ENCODE measurements at regions not wholly inside any gene's neighbourhood (a gene's known extent, or its start where the extent isn't known, plus 50 kb on each side); places are given as distances from the start of the nearest gene placed in this dataset.
"Not testable (repeated sequence)": the region's sequence is repeated elsewhere in the genome, so short reads cannot be mapped to it uniquely, and the experiment has no call there.

DNA sequence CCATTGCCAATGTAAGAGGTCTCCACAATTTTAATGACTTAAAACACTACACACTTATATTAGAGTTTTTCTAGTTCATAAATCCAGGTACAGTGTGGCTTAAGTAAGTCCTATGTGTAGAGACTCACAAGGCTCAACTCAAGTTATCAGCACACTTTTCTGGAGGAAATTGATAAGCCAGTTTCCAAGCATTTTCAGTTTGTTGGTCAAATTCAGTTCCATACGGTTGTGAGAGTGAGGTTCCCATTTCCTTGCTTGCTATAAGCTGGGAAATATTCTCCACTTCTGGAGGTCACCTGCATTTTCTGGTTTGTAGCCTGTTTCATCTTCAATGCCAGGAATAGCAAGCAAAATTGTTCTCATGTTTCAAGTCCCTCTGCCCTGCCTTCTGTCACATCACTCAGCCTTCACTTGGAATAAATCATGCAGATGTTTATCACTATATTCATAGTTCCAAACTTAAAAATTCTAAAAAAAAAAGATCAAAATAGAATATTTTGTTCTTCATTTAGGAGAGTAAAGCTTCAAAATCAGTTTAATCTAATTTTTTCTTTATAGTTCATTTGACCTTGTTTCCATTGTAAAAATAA is 1137.5 kb upstream of the INTU start:
- ATAC-seq = no peak
- WGBS, 3 donors = 39 to 46% (median 45%) methylated on average over 1 of the region's 1 CpG
- H3K27ac ChIP-seq = no peak overlapping the region
- DNase-seq = no peak
- H3K4me3 ChIP-seq = no peak overlapping the region
- H3K9me3 ChIP-seq = no peaks in the 10 kb centered on the region
- no peaks in the 10 kb centered on the region for H3K27me3 ChIP-seq (ENCODE audit: insufficient read depth in 3 of 3, low read length in 2 of 3)
- TF ChIP-seq, protein P1, sequence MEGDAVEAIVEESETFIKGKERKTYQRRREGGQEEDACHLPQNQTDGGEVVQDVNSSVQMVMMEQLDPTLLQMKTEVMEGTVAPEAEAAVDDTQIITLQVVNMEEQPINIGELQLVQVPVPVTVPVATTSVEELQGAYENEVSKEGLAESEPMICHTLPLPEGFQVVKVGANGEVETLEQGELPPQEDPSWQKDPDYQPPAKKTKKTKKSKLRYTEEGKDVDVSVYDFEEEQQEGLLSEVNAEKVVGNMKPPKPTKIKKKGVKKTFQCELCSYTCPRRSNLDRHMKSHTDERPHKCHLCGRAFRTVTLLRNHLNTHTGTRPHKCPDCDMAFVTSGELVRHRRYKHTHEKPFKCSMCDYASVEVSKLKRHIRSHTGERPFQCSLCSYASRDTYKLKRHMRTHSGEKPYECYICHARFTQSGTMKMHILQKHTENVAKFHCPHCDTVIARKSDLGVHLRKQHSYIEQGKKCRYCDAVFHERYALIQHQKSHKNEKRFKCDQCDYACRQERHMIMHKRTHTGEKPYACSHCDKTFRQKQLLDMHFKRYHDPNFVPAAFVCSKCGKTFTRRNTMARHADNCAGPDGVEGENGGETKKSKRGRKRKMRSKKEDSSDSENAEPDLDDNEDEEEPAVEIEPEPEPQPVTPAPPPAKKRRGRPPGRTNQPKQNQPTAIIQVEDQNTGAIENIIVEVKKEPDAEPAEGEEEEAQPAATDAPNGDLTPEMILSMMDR (IDR thresholded peaks at IDR 0.05) = no peak
- intact Hi-C loops (cut with DNase I) = no loop called here
- H3K4me1 ChIP-seq = no peaks in the 10 kb centered on the region
- H3K36me3 ChIP-seq (ENCODE audit: insufficient read depth in 1 of 2, low read depth in 1 of 2) = no peaks in the 10 kb centered on the region

DNA sequence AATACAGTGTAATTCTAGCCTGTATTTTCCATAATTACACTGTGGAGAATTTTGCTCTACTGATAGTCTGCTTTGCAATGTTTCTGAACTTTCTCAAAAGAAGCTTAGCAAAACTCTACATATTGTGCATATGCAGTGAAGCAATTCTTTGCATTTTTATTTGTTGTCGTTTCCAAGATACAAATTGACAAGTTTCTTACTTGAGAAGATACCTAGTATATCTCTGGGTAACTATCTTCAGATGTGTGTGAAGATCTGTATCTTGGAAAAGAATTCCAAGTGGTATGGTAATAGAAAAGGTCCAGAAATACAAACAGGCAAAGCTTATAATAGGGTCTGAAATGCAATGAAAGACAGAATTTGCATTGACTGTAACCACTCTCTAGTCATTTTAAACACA is 1119.8 kb upstream of the INTU start:
- Histone ChIP-seq H3K4me3 (no peak overlapping the region), H3K27ac (no peak overlapping the region), H3K27me3 (ENCODE audit: insufficient read depth in 3 of 3, low read length in 2 of 3) (peaks cover 0 to 2% (median 0%) of the 10 kb centered on the region in 3 donors), H3K36me3 (ENCODE audit: insufficient read depth in 1 of 2, low read depth in 1 of 2) (no peaks in the 10 kb centered on the region), H3K4me1 (no peaks in the 10 kb centered on the region), H3K9me3 (no peaks in the 10 kb centered on the region)
- WGBS, 3 donors = 89 to 91% (median 90%) methylated on average over 1 of the region's 1 CpG
- no peak for ATAC-seq
- DNase-seq = no peak
- intact Hi-C loops (cut with DNase I) = no loop called here
- TF ChIP-seq, protein P1 (IDR thresholded peaks at IDR 0.05) = no peak

DNA sequence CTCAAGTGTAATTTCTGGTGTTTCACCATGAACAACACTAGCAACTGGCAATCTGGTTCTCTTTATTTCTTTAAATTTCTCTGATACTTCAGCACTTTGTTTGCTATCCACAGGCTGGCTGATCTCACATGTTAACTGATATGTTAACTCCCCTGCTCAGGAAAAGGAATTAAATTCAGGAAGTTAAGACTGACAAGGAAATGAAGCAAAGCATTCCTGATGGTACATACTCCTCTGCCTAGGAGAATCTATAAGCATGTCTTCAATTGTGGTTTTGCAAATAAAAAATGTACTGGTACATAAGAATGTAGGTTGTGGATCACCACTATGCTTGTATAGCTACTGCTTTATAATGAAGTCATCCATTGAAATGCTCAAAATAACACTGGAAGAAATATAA is 1119.2 kb upstream of the INTU start:
- no peak overlapping the region for H3K27ac ChIP-seq
- TF ChIP-seq, protein P1 (IDR thresholded peaks at IDR 0.05) = no peak
- H3K27me3 ChIP-seq (ENCODE audit: insufficient read depth in 3 of 3, low read length in 2 of 3) = peaks cover 0 to 2% (median 0%) of the 10 kb centered on the region in 3 donors
- DNase-seq (no peak), ATAC-seq (no peak)
- H3K36me3 ChIP-seq (ENCODE audit: insufficient read depth in 1 of 2, low read depth in 1 of 2) = no peaks in the 10 kb centered on the region
- H3K4me3 ChIP-seq = no peak overlapping the region
- no peaks in the 10 kb centered on the region for H3K9me3 ChIP-seq
- intact Hi-C loops (cut with DNase I) = no loop called here
- no peaks in the 10 kb centered on the region for H3K4me1 ChIP-seq

DNA sequence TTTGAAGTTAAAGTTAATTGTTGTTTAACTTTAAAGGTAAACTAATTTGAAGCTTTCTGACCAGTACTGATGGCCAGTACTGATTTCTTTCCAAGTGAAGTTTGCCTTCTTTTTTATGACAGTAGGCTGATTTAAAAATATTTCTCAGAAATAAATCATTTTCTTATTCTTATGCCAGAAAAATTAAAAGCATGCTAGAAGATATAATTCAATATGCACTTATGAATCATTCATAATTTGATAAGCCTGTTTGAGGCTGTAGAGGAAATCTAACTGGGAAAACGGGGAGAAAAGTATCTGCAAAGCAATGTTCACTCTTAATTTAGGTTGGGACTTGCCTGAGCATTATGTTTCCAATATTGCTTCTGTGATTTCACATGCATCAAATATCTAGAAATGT is 1112.0 kb upstream of the INTU start:
- Histone ChIP-seq H3K4me1 (no peaks in the 10 kb centered on the region), H3K4me3 (no peak overlapping the region), H3K9me3 (no peaks in the 10 kb centered on the region), H3K36me3 (ENCODE audit: insufficient read depth in 1 of 2, low read depth in 1 of 2) (no peaks in the 10 kb centered on the region), H3K27ac (no peak overlapping the region), H3K27me3 (ENCODE audit: insufficient read depth in 3 of 3, low read length in 2 of 3) (peaks cover 0 to 1% (median 0%) of the 10 kb centered on the region in 3 donors)
- WGBS, 3 donors = 33 to 50% (median 41%) methylated on average over 1 of the region's 1 CpG
- DNase-seq = no peak
- intact Hi-C loops (cut with DNase I) = no loop called here
- TF ChIP-seq, protein P1 (IDR thresholded peaks at IDR 0.05) = no peak
- ATAC-seq = no peak

DNA sequence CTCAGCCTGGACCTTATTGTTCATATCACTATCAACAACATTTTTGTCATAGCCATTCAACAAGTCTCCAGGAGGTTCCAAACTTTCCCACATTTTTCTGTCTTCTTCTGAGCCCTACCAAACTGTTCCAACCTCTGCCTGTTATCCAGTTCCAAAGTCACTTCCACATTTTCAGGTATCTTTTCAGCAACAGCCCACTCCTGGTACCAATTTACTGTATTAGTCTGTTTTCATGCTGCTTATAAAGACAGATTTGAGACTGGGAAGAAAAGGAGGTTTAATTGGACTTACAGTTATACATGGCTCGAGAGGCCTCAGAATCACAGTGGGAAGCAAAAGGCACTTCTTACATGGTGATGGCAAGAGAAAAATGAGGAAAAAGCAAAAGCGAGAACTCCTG is 1107.4 kb upstream of the INTU start:
- 87 to 94% (median 89%) methylated on average over 2 of the region's 2 CpGs for WGBS, 3 donors
- H3K4me1 ChIP-seq; H3K27ac ChIP-seq; H3K36me3 ChIP-seq (ENCODE audit: insufficient read depth in 1 of 2, low read depth in 1 of 2); H3K4me3 ChIP-seq; DNase-seq; ATAC-seq; H3K27me3 ChIP-seq (ENCODE audit: insufficient read depth in 3 of 3, low read length in 2 of 3); intact Hi-C loops (cut with DNase I); H3K9me3 ChIP-seq: not testable (repeated sequence)

Data from psoas muscle (tissue), 7 donors.